IMR-90 (cell line): ENCODE measurements at regions not wholly inside any gene's neighbourhood (a gene's known extent, or its start where the extent isn't known, plus 50 kb on each side); places are given as distances from the start of the nearest gene placed in this dataset.

Source experiments
- ATAC-seq: fragments of 200-7000 bp; cut with Tn5 transposase; 2 replicates; pipeline ENCODE4 v1.9.1; 2020; ENCODE audit warnings: low read depth, mild to moderate bottlenecking, moderate library complexity
- BruUV-seq: library from RNA; stranded (reverse); fragments of 400-500 nt; replicated peaks from 2 replicates; lab custom pipeline; 2021; lab: Mats Ljungman, UMichigan
- CTCF ChIA-PET: fragments of 300-600 bp; formaldehyde crosslinking; extraction: SDS; loops from one replicate; lab custom pipeline; 2021; ENCODE audit warnings: antibody characterized with exemption; lab: Yijun Ruan, JAX
- POLR2A ChIA-PET: fragments of 300-600 bp; sonication (Branson Sonifier 250); formaldehyde crosslinking; loops from one replicate; lab custom pipeline; 2022; ENCODE audit warnings: antibody characterized with exemption; ENCODE audit not compliant: unreplicated experiment; lab: Charles Lee
- DNase-seq: peaks from one replicate; pipeline ENCODE4 v3.0.0; 2013
- H2AFZ ChIP-seq: replicated peaks from 2 replicates; pipeline ENCODE3; 2013; ENCODE audit warnings: low read length, mild to moderate bottlenecking; ENCODE audit not compliant: poor library complexity
- H2AK5ac ChIP-seq: 2 replicates; pipeline ENCODE4 v1.6.1; 2013; ENCODE audit warnings: low read depth, low read length, inconsistent platforms
- H2AK9ac ChIP-seq: replicated peaks from 2 replicates; pipeline ENCODE3; 2013; ENCODE audit warnings: mild to moderate bottlenecking, low read depth, low read length, moderate library complexity; ENCODE audit not compliant: poor library complexity
- H2BK120ac ChIP-seq: 2 replicates; pipeline ENCODE4 v1.6.1; 2013; ENCODE audit warnings: low read depth, low read length, inconsistent platforms
- H2BK15ac ChIP-seq: 3 replicates; pipeline ENCODE4 v1.6.1; 2013; ENCODE audit warnings: low read depth, low read length, inconsistent platforms
- H2BK20ac ChIP-seq: 2 replicates; pipeline ENCODE4 v1.6.1; 2013; ENCODE audit warnings: low read depth, mild to moderate bottlenecking, inconsistent platforms, low read length, moderate library complexity
- H2BK5ac ChIP-seq: 2 replicates; pipeline ENCODE4 v1.6.1; 2013; ENCODE audit warnings: mild to moderate bottlenecking, low read depth, low read length, inconsistent platforms; ENCODE audit not compliant: poor library complexity, severe bottlenecking
- H3K14ac ChIP-seq: replicated peaks from 2 replicates; pipeline ENCODE4 v1.6.1; 2013; ENCODE audit warnings: low read depth, low read length, inconsistent platforms
- H3K18ac ChIP-seq: 2 replicates; pipeline ENCODE4 v1.6.1; 2013; ENCODE audit warnings: low read depth, low read length, control low read depth
- H3K23ac ChIP-seq: 2 replicates; pipeline ENCODE4 v1.6.1; 2013; ENCODE audit warnings: low read depth, low read length, inconsistent platforms
- H3K27ac ChIP-seq: 2 replicates; pipeline ENCODE4 v1.5.1; 2013; ENCODE audit warnings: mild to moderate bottlenecking, control low read depth, low read length; ENCODE audit not compliant: insufficient read depth
- H3K27me3 ChIP-seq: 2 replicates; pipeline ENCODE4 v1.6.1; 2013; ENCODE audit warnings: low read length; ENCODE audit not compliant: control insufficient read depth, insufficient read depth
- H3K36me3 ChIP-seq: 2 replicates; pipeline ENCODE4 v1.6.1; 2013; ENCODE audit warnings: low read length, mixed read lengths; ENCODE audit not compliant: control insufficient read depth, insufficient read depth
- H3K4ac ChIP-seq: 2 replicates; pipeline ENCODE4 v1.6.1; 2013; ENCODE audit warnings: low read depth, low read length, inconsistent platforms
- H3K4me1 ChIP-seq: 2 replicates; pipeline ENCODE4 v1.6.1; 2013; ENCODE audit warnings: low read length, mixed read lengths; ENCODE audit not compliant: control insufficient read depth, insufficient read depth
- H3K4me2 ChIP-seq: 2 replicates; pipeline ENCODE4 v1.6.1; 2013; ENCODE audit warnings: low read depth, mild to moderate bottlenecking, control low read depth, low read length, moderate library complexity
- H3K4me3 ChIP-seq: 2 replicates; pipeline ENCODE4 v1.5.1; 2013; ENCODE audit warnings: low read depth, mild to moderate bottlenecking, control low read depth, low read length, moderate library complexity; ENCODE audit not compliant: insufficient read depth
- H3K56ac ChIP-seq: 2 replicates; pipeline ENCODE4 v1.6.1; 2013; ENCODE audit warnings: low read length, inconsistent platforms; ENCODE audit not compliant: insufficient read depth; ENCODE audit errors: extremely low read depth
- H3K79me1 ChIP-seq, 2 experiments: 2 replicates each; pipeline ENCODE4 v1.6.1; 2013; ENCODE audit warnings: low read length in 2 of 2, inconsistent platforms in 1 of 2, low read depth in 1 of 2
- H3K9ac ChIP-seq: 2 replicates; pipeline ENCODE4 v1.6.1; 2013; ENCODE audit warnings: low read depth, low read length, control low read depth
- H3K9me1 ChIP-seq: 2 replicates; pipeline ENCODE4 v1.6.1; 2013; ENCODE audit warnings: low read length, inconsistent platforms; ENCODE audit not compliant: insufficient read depth
- H3K9me3 ChIP-seq: 2 replicates; pipeline ENCODE4 v1.6.1; 2013; ENCODE audit warnings: low read length; ENCODE audit not compliant: control insufficient read depth, insufficient read depth
- H4K20me1 ChIP-seq: 2 replicates; pipeline ENCODE4 v1.6.1; 2013; ENCODE audit warnings: low read length, inconsistent platforms; ENCODE audit not compliant: insufficient read depth
- H4K5ac ChIP-seq: 2 replicates; pipeline ENCODE4 v1.6.1; 2013; ENCODE audit warnings: mild to moderate bottlenecking, low read depth, low read length, control low read depth
- H4K8ac ChIP-seq, 2 experiments: 2 replicates each; pipeline ENCODE4 v1.6.1; 2013; ENCODE audit warnings: low read depth in 2 of 2, low read length in 2 of 2, control low read depth in 1 of 2, inconsistent platforms in 1 of 2
- H4K91ac ChIP-seq: 2 replicates; pipeline ENCODE4 v1.6.1; 2013; ENCODE audit warnings: low read depth, low read length, inconsistent platforms; ENCODE audit not compliant: insufficient read depth
- CHD1 ChIP-seq: IDR thresholded peaks from 2 replicates; pipeline ENCODE4 v1.6.1; 2012; ENCODE audit warnings: low read depth, low read length, improper control_type of control experiment
- CTCF ChIP-seq: conservative IDR thresholded peaks from 2 replicates; pipeline ENCODE4 v1.5.1; 2012; ENCODE audit warnings: mild to moderate bottlenecking, low read depth, low read length, improper control_type of control experiment
- FOS ChIP-seq: fragments of 150-350 bp; IDR thresholded peaks from 2 replicates; pipeline ENCODE4 v1.6.1; 2016; ENCODE audit warnings: low read depth, low read length
- MAFK ChIP-seq: IDR thresholded peaks from 2 replicates; pipeline ENCODE4 v1.6.1; 2012; ENCODE audit warnings: low read depth, low read length, improper control_type of control experiment
- MXI1 ChIP-seq: IDR thresholded peaks from 2 replicates; pipeline ENCODE4 v1.6.1; 2012; ENCODE audit warnings: low read depth, mild to moderate bottlenecking, low read length, moderate library complexity, borderline replicate concordance
- RCOR1 ChIP-seq: IDR thresholded peaks from 2 replicates; pipeline ENCODE4 v1.6.1; 2012; ENCODE audit warnings: mild to moderate bottlenecking, low read length, improper control_type of control experiment; ENCODE audit not compliant: insufficient replicate concordance
- SMC3 ChIP-seq: fragments of 150-350 bp; IDR thresholded peaks from 2 replicates; pipeline ENCODE4 v1.6.1; 2016; ENCODE audit warnings: low read depth, mild to moderate bottlenecking, antibody characterized with exemption, low read length, moderate library complexity
- dilution Hi-C: fragments of 300-500 bp; cut with HindIII; formaldehyde crosslinking; loops from one replicate; pipeline ENCODE4 v1.14.3; 2018; ENCODE audit warnings: low sequenced_read_pairs; ENCODE audit not compliant: unreplicated experiment
- in situ Hi-C: fragments of 300-500 bp; cut with MboI; formaldehyde crosslinking; loops from 3 replicates; pipeline ENCODE4 v1.14.3; 2019; ENCODE audit warnings: low sequenced_read_pairs, inconsistent platforms, mixed read lengths
- intact Hi-C: fragments of 100-400 bp; cut with micrococcal nuclease; formaldehyde crosslinking; loops from 2 replicates; pipeline ENCODE4 v1.10.0; 2022
- TF ChIP-seq, protein P1 (sequence below): fragments of 150-350 bp; IDR thresholded peaks from 2 replicates; pipeline ENCODE4 v1.6.1; 2017; ENCODE audit warnings: mild to moderate bottlenecking, antibody characterized with exemption, low read length, low read depth

DNA sequence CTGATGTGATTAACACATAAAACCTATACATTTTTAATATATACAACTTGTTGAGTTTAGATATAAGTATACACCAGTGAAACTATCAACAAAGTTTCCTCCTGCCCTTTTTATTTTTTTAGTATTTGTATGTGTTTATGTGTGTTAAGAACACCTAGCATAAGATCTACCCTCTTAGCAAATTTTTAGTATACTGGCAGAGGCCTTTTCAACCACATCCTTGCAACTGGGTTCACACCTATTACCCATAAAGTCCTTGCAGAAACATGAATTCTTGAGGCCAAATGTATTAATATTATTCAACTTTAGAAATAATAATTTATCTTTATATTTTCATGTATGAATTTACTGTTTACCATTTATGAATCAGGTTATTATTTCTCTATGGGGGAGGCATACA is 119.7 kb upstream of the CRIM1 start:
- Histone ChIP-seq H3K9me3 (no peaks in the 10 kb centered on the region), H3K23ac (no peak overlapping the region), H3K4ac (no peak overlapping the region), H3K36me3 (no peaks in the 10 kb centered on the region), H2AK5ac (no peak overlapping the region), H3K27me3 (no peaks in the 10 kb centered on the region; the same call in 1 of the 2 replicates), H3K9me1 (no peaks in the 10 kb centered on the region), H3K79me1 (no peaks in the 10 kb centered on the region), H2BK120ac (no peak overlapping the region), H3K14ac (no peak overlapping the region), H4K91ac (no peak overlapping the region), H2AK9ac (no peak overlapping the region), H2BK15ac (no peak overlapping the region), H3K18ac (no peak overlapping the region), H4K5ac (no peak overlapping the region), H2BK5ac (no peak overlapping the region), H2AFZ (no peak overlapping the region), H3K4me2 (no peak overlapping the region), H4K8ac (no peak overlapping the region), H3K9ac (no peak overlapping the region), H3K56ac (no peak overlapping the region), H3K4me1 (no peaks in the 10 kb centered on the region), H3K27ac (no peak overlapping the region), H4K20me1 (no peaks in the 10 kb centered on the region), H3K4me3 (no peak overlapping the region), H2BK20ac (no peak overlapping the region)
- intact Hi-C loops (no loop called here), in situ Hi-C loops (no loop called here), dilution Hi-C loops (no loop called here)
- BruUV-seq: no TSS peak
- ChIA-PET POLR2A (no interaction called here), CTCF (interaction anchor here (1.2 kb wide), 1 partner anchor 8 kb away, joined by 3 read pairs; no protein-coding TSS in a partner anchor)
- DNase-seq (no peak), ATAC-seq (no peak)
- TF ChIP-seq CTCF (no peak), MAFK (no peak), CHD1 (no peak), SMC3 (no peak), RCOR1 (no peak), FOS (no peak), MXI1 (no peak)
- TF ChIP-seq, protein P1, sequence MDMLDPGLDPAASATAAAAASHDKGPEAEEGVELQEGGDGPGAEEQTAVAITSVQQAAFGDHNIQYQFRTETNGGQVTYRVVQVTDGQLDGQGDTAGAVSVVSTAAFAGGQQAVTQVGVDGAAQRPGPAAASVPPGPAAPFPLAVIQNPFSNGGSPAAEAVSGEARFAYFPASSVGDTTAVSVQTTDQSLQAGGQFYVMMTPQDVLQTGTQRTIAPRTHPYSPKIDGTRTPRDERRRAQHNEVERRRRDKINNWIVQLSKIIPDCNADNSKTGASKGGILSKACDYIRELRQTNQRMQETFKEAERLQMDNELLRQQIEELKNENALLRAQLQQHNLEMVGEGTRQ: no peak
